Effector CD4-positive, alpha-beta T cell (primary cell): ENCODE measurements at regions not wholly inside any gene's neighbourhood (a gene's known extent, or its start where the extent isn't known, plus 50 kb on each side); places are given as distances from the start of the nearest gene placed in this dataset.

Experiments used
- DNase-seq: peaks from one replicate; pipeline ENCODE4 v3.0.0-alpha.2; 2020

DNA sequence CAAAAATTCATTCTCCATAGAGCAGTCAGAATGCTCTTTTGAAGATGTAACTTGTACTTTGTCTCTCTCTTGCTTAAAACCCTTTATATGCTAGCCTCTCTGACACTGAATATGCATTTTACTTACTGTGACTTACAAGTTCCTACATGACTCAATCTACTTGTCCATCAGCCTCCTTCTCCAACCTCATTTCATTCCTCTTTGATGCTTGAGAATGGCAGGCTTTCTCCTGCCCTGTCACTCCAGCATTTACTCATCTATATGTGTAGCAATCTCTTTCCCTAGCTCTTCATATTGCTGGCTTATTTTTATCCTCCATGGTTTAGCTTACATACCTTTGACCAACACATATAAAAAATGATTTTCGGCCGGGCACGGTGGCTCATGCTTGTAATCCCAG lies 561.9 kb downstream of the CCER1 start:
- DNase-seq: no peak

DNA sequence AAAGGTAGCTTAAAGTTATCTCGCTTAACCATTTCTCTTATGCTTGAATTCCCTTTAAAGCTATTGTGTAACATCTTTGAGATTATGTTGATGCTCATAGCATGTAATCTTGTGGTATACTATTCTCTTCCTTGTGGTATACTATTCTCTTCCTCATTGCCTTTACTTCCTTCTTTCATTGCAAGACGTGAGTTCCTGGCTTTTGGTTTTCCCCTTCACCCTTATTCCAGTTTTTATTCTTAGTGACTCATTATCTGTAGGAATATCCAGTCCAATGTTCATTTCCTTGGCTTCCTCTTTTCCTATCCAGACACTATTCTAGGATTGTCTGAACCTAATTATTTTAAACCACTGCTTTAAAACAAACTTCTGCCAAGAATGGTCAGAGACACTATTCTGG lies 564.0 kb downstream of the CCER1 start:
- no peak for DNase-seq

DNA sequence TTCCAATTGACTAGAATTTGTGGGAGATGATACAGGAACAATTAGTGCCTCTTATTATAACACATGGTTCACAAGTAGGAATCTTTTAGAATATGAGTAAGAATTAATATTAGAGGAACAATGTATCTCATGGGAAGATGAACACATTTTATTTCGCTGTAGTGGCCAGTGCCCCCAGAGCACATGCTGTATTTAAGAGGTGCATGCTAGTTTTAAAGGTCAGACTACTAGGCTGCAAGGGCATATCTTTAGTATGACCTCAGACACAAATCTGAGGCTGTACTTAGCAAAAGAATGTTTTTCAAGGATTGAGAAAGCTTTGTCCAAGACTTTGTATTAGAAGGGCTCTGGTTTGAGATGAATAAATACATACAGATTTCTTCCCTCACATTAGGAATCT lies 586.9 kb downstream of the CCER1 start:
- no peak for DNase-seq

DNA sequence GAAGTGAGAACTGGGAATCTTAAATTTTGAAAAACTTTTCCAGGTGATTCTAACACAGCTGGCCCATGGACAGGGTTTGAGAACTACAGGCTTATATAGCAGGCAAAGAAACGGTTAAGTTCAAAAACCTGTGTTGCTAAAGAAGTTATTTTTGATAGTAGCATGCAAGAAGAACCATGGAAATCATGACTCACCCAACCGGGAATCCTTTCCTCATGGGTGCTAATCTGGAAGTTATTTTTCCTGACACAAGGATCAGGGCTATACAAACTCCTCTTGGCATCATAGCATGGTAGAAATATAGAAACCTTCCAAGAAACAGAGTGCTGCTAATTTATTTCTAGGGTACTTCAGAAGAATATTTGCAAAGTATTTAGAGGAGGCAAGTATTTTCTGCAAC lies 588.7 kb downstream of the CCER1 start:
- no peak for DNase-seq

DNA sequence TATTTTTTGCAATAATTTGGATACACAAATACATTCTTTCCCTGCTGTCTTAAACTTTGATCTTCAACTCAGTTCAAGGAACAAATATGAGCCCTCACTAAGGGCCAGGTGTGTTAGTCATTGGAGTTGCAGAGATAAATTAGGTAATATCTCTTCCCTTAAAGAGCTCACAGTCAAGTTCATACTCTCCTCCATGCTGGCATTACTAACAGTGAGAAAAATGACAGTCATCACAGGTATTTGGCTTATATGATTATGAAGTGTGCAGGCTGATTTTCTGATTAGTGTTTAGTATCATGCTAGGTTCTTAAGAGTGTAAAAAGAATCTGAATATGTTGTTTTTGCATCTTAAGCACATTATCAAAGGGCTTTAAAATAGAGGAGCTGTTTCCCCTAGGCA lies 594.7 kb downstream of the CCER1 start:
- no peak for DNase-seq

DNA sequence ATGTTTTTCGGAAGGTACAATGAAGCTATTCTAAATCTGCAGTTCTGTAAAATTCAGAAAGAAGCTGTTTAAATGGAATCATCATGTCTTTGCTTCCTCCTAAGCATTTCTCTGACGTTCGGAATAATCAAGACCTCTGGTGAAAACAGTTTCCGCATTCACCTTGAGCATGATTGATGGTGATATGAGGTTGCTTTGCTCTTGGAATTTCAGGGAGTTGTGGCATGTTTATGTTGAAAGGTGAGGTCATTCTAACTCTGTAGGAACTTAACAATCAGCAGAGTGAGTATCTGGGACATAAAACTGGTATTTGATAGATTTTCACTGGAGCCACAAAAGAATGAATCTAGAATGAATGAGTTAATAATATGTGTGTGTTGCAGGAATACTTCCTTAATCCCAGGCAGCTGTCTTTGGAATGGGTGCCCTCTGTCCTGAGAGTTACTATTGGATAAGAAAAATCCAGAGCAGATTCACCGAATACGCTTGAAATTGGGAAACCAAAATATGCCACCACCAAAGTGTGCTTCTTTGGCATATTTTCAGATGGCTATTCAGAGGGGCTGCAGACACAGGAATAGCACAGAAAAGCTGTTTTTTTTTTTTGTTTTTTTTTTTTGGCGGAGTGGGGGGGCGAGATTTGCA lies 599.1 kb downstream of the CCER1 start:
- DNase-seq: no peak

DNA sequence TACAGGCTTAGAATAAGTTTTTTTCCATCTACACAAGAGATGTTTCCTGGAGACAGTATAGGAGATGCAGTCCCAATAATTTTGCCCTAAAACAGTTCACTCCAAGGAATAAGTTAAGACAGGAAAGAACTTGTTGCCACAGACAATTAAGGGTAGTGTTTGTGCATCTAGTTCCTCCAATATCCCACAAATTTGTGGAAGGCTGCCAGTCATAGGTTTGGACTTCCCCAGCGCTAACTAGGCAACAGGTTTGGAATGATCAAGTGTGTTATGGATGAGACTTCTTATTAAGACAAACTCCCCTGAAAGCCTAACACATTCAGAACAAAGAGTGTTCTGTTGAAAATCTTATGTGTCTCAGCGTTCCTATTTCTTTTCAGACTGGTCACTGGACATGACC lies 611.0 kb downstream of the CCER1 start:
- DNase-seq: no peak

DNA sequence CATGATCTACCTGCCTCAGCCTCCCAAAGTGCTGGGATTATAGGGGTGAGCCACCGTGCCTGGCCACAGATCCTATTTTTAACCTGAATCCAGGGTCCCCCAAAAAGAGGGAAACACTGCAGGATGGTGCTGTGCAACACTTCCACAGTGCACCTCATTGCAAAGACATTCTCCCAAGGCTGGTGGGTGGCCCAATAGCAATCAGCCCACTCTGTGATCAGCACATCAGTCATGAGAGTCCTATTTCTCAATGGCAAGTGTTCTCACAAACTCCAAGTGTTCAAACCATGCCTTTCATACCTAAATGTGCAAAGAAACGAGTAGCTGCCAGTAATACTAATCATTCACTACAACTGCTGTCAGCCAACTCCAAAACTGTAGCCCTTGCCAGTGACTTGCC lies 612.9 kb downstream of the CCER1 start:
- DNase-seq: no peak

DNA sequence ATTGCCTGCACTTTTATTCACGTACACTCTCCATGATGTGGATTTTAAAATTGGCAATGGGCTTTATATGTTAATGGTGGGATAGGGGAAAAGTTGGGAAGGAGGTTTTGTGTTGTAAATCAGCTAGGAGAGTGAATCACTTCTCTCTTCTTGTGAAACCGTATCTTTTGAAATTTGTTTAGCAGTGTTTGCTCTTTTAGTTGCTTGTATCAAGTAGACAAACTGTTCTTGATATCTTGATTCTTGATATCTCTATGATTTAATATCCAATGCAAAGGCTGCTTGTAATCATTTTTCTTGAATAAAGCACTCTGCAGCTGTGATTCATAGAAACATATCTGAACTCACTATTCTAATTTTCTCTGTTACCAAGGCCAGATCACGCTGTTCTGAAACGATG lies 615.1 kb downstream of the CCER1 start:
- no peak for DNase-seq

DNA sequence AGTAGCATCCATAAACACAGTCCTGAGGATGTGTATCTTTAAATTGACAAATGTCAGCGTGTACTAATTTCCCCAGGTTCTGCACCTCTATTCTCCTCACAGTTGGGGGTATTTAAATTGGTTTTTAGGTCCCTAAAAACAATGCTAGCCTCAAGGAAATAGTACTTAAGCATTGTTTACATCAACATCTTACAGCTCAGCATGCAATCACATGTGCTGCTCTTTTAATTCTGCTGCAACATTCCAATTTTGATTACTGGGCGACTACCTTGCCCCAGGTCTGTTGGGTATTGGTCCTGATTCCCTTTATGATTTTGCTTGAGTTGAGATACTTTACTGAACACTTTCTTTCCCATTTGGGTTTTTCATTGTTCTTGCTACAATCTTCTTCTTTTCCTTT lies 616.6 kb downstream of the CCER1 start:
- DNase-seq: no peak

DNA sequence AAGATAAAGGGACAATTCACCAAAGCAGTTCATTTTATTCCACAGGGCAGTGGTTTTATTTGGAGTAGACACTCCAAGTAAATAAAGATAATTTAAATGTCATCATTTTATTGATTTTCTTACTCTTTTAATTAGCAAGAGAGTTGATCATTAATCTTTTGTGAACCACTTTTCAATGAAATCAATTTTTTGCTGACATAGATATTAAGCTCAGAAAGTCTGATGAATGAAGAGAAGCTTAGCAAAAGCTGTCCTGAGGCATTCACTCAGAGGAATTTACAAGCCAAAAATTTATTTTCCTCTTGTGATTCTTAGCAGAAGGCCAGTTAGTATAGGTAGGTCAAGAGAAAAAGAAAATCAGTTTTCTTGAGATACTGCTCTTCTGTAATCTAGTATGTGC lies 618.0 kb downstream of the CCER1 start:
- DNase-seq: no peak

DNA sequence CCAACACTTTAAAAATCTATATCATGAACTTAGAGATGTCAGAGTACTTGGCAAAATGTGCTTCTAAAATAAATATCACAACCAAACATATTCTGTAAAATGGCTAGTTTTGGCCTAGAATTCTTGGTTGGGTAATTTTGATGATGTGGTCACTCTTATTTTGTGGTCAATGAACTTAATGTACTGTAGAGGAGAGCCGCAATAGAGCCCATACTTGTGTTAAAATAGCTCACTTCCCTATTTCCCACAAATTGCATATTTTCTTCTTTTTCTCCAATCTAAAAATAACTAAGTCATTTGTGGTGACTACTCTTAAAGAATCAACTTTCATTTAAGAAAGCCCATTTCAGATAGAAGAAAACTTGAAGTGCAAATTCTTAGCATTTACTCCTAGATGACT lies 619.4 kb downstream of the CCER1 start:
- DNase-seq: no peak

DNA sequence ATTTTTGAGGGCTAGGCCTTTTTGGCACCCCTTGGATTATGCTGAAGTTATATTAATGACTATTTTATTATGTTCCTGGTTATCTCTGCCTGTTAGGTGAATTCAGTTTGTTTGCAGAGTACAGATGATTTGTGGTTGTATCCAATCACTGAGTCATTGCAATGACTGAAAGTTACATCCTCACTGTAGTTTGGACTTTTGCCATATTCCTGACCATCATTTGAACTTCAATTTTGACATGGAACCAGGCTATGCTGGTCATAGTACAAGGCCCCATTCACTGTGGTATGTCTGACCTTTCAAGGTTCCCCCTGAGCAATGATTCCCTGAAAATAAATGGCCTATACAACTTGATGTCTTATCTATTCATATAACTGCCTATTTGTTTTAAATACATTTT lies 621.0 kb downstream of the CCER1 start:
- DNase-seq: no peak

DNA sequence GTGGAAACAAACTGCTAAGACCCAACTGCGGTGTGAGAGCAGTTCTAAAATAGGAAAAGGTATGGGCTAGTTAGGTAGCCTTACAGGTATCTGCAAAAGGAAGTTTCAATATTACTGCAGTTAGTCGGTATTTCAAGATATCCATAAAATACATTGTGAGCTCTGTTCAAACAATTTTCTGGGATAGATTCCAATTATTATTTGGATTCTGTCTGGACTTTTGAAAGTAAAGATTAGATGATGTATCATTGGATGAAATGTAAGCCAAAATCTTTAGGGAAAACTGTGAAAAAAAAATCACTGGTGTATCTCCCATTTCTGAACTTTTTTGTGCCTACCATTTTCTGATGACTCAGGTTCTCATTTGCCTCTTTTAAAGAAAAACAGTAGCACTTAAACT lies 621.6 kb downstream of the CCER1 start:
- DNase-seq: no peak

DNA sequence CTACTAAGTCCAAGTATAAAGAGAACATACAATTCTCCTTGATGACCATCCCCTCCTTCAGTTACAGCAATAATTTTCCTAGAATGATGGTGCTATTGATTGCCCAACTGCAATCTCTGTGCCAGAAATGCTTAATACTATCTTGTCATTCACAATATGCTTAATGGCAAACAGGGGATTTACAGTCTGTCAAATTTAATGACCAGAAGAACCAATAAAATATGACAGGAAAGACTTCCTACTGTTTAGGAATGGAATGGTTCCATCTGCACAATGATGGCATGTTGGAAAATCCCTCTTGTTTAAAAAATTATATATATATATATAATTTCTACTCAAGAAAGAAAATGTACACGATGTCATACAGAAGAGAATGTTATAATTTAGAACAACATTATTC lies 623.2 kb downstream of the CCER1 start:
- no peak for DNase-seq

DNA sequence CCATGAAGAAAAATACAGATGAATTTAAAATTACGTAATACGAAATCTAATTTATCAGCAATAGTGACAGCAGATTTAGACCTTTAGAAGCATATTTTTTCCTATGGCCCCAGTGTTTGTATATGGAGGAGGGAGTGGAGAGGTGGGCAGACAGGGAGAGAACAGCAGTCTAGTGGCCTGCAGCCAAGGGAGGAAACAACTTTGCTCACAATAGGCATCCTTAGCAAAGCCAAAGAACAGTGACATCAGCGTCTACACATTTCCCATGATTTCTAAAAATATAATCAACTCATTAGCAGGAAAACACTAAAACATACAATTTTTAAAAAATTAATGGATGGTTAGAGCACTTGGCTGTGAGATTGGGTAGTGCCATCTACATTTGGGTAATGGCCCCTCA lies 622.6 kb upstream of the ATP2B1 start:
- DNase-seq: no peak

DNA sequence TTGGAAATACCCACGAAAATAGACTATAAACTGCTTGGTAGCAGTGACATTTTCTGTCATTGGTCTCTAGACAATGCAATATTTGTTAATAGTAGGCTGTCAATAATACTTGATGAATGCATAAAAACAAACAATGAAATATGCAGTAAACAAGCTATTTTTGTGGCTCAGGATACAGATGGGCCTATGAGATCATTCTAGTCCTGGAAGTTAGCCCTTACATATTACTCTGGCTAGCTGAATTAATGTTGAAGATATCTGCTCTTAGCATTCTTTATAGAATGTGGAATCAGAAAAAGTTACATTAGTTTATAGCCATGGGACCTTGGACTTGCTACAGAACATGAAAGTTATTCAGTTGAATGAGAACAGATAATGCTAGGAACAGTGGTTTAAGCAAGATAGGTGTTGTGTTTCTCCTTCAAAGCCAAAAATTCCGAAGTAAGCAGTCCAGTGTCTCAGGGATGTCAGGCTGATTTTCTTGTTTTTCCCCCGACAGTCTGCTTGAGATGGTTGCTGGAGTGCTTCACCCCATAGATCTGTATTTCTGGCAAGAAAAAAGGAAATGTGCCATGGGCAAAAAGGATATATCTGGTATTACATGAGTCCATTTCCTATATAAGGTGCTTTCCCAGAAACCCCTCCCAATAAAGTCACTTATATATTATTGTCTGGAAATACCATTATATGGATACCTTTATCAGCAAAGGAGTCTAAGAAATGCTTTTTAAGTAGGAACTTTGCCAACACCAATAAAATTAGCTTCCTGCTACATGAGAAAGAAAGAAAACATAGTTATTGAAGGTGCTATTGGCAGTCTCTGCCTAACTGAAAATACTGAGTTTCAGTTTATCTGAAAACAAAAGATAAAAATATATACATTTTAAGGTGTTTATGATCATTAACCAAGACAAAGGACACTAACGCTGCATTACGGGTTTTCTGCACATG lies 619.4 kb upstream of the ATP2B1 start:
- no peak for DNase-seq

DNA sequence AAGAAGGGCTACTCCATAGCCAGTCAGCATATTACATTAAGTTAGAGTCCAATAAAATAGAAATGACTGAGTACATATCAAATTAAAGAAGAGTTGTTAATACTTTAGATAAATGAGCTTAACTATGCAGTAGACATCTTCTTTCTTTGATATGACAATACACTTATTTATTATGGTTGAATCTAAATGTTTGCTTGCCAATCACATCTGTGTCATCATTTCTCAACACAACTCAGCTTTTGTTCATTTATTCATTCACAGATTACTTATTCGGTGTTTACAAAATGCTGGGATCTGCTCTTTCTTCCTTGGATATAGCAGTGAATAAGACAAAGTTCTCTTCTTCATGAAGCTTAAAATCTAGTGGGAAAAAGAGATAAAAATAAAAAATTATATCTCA lies 614.6 kb upstream of the ATP2B1 start:
- DNase-seq: no peak

DNA sequence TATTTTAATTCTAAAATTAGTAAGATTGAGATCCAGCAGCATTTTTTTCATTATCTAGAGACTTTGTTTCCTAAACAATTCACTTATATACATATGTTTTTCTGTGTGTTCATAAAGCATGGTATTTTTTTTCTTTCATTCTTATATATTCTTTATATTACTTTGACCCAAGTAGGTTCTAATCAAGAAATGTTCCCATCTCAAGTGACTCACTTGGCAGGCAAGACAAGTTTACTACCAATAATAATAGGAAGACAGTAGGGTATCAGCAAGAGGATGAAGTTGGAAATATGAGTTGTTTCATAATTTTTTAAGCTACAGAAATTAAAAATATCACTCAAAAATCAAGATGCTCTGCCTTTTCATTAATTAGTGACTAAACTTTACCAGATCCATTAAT lies 613.4 kb upstream of the ATP2B1 start:
- no peak for DNase-seq

DNA sequence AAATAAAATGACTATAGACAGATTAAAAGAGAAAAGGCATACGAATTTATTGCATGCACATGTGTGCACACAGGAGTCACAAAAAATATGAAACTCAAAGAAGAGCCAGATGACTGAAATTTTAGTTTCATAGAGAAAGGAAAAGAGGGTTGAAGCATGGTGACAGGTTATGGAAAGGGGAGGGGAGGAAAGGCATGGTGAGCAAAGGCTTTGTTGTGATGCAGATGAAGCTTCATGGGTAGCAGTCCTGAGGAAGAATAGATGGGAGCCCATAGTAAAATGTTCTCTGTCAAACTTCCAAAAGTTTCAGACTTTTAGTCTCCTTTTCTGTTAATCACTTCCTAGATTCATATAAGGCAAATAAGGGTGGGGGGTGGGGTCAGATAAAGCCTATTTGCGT lies 612.7 kb upstream of the ATP2B1 start:
- DNase-seq: no peak

DNA sequence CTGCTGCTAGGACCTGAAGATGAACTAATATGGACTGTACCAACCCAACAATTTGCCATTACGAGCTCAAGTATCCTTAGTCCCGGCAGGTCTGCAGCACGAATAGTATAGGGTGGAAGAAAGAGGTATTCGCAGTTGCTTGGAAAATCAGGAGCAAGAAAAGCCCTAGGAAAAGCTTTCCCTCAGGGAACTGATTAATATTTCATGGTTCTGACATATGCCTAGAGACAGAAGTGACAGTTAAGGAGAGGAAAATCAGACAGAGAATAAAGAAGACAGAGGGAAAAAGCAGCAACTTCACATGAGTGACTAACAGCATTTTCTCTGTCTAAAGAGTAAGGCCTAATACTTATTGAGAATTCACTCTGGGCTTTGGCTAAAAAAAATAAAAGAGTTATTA lies 602.9 kb upstream of the ATP2B1 start:
- no peak for DNase-seq

DNA sequence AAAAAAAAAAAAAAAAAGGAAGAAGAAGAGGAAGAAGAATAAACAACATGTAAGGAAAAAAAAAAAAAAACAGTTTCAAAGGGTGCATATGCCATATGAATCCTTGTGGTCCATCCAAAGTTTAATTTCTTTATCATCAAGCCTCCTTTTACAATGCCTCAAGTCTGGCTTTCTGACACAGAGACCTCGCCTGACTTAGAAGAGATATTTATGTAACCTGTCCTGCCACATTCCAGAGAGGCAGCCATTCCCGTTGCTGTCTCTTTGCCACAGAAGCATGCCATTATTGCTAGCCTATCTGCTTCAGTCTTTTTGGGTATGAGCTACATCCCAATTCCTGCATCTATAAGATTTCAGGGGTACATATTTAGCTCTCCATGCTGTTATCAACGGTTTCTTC lies 596.7 kb upstream of the ATP2B1 start:
- no peak for DNase-seq

DNA sequence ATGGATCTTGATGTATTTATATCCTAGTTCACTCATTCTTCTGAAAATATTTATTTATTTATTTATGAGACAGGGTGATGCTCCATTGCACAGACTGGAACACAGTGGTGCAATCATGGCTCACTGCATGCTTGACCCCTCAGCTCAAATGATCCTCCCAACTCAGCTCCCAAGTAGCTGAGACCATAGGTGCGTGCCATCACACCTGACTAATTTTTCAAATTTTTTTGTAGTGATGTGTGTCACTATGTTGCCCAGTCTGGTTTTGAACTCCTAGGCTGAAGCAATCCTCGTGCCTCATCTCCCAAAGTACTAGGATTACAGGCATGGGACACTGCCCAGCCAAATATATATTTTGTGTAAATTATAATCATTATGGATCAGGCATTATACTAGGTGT lies 595.6 kb upstream of the ATP2B1 start:
- no peak for DNase-seq

DNA sequence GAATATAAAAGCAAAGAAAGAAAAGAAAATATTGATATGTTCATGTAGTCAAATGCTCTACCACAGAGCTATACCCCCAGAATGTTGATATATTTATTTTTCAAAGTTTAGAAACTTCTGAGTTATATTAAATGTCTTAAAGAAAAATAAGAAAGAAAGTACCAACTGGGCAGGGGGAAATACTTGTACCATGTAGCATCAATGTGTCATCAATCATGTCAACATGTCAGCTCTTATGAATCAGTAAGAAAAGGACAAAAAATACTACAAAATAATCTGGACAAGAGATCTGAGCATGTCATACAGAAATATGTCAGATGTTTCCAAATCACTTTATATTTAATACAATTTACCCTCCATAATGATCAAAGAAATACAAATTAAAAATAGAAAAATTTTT lies 595.1 kb upstream of the ATP2B1 start:
- DNase-seq: no peak
